ENCODE measurements at regions not wholly inside any gene's neighbourhood (a gene's known extent, or its start where the extent isn't known, plus 50 kb on each side); places are given as distances from the start of the nearest gene placed in this dataset.
A peak's percentile ranks its signal among the peaks of the same experiment; 100 is the strongest.
"Not testable (repeated sequence)": the region's sequence is repeated elsewhere in the genome, so short reads cannot be mapped to it uniquely, and the experiment has no call there.

DNA sequence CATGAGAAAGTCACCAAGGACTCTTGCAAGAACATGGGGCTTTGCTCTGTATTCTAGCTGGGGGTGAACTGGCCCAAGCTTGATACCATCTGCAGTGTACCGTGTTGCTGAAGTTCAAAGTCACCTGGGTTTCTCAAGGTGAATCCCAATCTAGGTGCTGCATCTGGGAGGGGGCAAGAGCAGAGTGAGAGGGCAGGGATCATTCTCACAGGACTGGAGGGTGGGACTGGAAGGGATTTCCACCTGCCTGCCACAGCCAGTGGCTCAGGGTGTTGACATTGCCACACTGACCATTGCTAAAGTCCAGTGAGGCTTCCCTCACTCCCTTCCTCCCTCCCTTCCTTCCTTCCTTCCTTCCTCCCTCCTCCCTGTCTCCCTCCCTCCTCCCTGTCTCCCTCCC lies 98.7 kb downstream of the MYCN start:
- DNase-seq: no peak

DNA sequence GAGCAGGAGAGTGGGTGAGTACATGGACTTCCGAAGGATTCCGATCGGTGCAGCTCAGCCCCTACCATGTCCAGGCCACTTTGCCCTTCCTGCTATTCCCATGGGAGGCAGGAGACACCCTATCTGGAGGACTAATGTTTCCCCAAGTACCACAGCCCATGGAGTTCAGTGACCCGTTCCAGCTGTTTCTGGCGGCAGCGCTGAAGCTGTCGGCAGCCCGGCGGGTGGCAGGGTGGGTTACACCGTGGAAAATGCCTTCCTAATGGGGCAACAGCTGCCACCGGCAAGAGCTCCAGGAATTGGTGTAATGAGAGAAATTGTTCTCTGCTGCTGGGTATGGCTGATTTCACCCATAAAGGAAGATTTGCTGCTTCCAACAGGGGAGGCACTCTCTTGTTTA lies 98.3 kb downstream of the MYCN start:
- DNase-seq: no peak

DNA sequence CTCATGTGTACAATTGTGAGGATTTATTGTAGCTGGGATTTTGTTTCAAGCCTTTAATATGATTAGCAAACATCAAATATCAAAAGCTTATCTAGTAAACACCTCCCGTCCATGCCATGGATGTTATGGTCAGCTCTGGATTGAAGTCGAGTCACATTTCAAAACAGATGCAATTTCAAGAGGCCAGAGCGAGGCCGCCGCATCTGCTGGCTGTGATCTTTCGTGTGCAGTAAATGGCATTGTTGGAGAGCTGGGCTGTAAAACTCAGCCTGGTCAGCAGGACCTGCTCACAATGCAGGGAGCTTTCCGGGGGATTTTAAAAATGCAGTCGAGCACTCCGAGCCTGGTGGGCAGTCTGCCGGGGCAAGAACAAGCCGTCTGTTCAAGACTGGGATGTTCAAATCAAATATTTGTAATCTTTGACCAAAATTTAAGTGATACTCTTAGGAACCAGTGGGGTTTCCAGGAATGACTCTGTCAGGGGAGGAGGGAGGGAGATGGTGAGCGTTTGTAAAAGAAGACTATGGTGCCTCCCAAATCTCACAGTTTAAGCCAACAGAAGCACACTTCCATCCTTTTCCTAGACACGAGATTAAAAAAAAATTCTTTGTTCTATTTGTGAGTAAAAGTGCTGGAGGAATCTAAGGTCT lies 97.6 kb downstream of the MYCN start:
- no peak for DNase-seq

DNA sequence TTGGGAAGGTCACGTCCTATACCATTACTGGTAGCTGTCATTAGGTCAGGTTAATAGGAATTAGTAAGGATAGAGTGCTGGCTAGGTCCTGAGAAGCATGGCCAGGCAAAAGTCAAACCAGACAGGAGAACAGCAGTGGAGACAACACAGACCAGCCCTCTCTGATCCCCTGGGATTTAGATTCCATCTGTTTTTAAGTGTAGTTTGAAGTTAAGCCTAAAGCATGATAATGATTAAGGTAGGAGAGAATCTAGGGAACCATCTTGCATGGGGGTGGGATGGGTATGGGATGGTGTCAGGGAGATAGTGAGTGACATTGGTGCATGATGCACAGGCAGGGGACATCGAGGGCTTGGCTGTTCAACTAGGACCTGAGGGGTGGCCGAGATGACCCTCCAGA lies 96.6 kb downstream of the MYCN start:
- DNase-seq: no peak

DNA sequence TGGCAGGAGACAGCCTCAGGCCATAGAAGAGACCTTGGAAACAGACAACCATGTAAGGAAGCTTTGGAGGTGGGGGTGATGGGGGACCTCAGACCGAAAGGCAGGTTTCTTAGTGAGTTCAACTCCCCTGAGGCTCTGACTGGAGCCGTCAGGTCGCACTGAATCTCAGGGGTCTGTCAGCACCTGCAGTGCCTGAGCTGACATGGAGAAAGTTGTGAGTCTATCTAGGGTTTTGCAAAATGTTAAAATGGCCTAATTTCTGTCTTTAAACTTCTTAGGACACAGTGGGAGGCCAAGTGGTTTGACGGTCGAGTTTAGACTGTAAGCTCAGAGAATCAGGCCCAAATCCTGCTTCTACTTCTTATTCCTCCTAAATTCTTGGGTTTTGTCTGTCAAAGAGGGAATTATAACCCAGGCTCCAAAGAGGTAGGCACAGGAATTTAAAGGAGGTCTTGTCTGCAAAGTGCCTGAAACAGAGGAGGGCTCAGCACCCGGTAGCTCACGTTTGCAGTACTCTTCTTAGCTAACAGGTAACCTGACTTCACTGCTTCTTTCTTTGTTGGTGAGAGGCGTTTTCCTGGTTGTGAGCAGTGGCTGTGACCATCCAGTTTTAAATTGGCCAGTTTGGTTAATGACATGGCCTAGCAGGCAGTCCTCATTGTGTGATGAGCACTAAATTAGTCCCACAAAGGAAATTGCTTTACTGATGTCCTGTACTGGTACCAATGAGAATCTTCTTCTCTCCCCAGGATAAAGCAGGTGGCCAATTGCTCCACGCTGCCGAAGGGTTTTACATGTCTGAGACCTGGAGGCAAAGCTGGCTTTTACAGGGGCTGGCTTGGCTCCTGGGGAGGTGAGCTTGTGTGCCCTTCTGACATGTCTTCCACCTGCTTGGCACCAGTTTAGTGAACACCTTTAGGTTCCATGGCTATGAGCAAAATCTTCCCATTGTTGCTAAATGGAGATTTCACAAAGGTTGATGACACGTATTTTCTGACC lies 95.7 kb downstream of the MYCN start:
- DNase-seq: no peak

DNA sequence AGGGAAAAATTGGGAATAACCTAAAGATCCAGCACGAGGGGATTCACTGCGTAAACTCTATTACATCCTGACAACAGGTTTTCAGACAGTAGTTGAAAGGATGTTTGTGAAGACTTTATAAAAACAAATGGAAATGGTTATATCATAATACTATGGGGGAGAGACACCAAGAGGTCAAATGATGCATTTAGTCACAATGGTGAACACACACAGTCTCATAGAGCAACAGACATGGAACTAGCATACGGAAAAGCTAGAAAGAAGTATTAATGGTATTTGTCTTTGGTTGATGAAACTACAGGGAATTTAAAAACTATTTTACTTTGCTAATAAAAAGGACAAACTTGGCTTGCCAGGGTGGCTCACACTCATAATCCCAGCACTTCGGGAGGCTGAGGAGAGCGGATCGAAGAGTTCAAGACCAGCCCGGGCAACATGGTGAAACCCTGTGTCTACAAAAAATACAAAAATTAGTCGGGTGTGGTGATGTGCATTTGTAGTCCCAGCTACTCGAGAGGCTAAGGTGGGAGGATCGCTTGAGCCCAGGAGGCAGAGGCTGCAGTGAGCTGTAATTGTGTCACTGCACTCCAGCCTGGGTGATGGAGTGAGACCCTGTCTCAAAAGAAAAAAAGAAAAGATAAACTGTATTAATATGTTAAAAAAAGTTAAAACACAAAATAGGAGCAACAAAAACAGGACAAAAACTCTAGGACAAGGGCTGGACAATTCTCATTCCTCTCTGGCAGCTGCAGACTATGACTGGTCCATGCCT lies 94.8 kb downstream of the MYCN start:
- DNase-seq: no peak

DNA sequence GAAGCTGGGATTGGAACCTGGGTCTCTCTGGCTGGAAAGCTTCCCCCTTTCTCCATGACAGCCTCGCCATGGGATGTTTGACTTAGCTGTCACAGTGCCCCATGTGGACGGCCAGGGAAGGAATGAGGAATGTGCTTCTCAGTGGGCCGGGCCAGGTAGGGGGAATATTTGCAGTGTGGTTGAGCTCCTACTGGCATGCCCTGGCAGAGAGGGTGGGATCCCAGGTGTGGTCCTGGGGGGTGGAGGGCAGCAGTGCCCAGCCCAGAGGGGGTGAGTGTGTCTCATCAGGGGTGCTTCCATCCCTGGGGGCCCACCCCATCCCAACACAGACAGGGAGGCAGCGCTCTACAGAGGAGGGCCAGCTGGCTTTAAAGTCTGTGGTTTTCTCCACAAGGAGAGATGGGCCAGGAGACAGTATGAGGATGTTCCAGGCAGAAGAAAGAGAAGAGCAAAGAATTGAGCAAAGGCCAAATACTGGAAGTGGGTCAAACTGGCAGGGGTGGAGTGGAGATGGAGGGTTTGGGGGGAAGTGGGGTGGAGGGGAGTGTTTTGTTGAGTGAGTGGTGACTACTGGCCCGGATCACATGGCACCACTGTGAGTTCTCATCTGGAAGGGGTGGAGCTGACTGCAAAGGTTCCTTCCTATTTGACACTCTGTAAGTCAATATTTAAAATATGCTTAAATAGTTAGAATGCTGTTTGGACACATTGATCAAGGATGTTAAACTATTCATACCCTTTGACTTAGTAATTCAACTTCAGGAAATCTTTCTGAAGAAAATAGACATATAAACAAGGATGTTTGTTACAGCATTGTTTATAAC lies 94.0 kb downstream of the MYCN start:
- DNase-seq: peak; percentile 35

DNA sequence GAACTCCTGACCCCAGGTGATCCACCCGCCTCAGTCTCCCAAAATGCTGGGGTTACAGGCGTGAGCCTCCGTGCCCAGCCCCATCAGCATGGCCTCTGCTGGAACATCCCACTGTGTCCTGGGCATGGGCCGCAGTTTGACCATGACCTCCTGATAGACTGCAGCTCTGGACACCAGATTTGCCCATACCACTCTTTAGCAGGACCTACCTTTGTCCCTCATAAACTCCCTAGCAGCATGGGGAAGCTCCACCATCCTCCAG lies 92.6 kb downstream of the MYCN start:
- no peak for DNase-seq

DNA sequence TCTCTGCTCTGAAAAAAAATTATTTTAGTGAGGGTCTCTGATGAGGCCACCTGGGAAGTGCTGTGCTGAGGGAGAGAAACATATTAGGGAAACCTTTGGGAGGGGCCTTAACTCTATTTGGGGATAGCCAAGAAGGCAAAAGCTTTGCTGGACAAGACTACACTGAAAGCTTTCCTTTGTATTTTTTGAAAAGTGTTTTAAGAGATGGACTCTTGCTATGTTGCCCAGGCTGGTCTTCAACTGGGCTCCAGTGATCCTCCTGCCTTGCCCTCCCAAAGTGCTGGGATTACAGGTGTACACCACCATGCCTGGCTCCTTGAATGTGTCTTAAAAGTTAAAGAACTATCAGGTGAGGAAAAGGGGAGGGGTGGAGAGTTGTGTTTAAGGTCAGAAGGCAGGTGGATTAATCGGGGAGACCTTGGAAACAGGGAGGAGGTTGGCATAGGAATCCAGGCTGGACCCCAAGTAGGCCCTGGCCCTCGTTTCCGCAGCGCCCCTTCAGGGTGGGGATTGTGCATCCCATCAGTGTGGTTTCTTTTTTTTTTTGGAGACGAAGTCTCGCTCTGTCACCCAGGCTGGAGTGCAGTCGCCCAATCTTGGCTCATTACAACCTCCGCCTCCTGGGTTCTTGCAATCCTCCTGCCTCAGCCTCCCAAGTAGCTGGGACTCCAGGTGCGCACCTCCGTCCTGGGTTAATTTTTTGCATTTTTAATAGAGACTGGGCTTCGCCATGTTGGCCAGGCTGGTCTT lies 92.1 kb downstream of the MYCN start:
- no peak for DNase-seq

DNA sequence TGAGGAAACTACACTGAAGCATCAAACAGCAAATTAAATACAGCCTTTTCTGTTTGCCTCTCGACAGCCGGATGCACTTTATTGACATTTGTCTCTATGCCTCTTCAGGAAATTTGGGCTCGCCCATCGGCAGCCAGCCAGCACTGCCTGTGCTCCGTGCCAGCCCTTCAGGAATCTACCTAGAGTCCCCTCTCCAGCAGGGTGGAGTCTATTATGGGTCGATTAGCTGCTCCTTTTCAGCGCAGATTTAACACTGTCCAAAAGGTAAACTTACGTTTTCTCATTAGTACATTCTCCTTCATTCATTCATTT lies 91.5 kb downstream of the MYCN start:
- DNase-seq: no peak

DNA sequence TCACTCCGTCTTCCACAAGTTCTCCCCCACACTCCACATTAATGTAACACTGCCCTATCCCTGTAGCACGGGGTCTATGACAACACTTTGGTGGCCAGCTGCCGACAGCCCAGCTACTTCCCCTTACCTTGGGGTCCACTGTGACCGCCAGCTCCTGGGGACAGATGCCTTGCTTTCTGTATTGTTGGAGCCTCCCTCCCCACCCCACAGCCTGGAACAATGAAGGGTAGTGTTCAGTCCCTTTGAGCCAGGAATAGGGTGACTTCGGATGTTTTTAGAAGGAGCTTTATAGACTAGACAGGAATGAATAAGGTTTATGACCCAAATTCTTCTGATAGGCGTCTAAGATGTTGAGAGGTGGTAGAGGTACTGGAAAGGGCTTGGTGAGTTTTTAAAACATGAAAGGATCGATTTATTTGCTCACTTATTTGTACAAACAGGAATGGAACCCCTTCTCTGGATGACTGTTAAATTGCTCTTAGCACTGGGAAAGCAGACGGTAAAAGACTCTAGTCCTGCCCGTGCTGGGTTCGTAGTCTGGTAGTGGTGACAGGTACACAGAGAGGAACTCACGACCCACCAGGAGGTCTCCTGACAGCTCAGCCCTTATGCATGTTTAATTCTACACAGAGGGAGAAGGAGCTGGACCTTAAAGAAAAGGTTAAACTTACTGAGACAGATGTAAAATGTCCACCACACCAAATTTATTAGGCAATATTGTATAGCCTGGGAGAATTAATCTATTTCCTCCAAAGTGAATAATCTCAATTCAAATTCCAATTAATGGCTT lies 90.9 kb downstream of the MYCN start:
- no peak for DNase-seq

DNA sequence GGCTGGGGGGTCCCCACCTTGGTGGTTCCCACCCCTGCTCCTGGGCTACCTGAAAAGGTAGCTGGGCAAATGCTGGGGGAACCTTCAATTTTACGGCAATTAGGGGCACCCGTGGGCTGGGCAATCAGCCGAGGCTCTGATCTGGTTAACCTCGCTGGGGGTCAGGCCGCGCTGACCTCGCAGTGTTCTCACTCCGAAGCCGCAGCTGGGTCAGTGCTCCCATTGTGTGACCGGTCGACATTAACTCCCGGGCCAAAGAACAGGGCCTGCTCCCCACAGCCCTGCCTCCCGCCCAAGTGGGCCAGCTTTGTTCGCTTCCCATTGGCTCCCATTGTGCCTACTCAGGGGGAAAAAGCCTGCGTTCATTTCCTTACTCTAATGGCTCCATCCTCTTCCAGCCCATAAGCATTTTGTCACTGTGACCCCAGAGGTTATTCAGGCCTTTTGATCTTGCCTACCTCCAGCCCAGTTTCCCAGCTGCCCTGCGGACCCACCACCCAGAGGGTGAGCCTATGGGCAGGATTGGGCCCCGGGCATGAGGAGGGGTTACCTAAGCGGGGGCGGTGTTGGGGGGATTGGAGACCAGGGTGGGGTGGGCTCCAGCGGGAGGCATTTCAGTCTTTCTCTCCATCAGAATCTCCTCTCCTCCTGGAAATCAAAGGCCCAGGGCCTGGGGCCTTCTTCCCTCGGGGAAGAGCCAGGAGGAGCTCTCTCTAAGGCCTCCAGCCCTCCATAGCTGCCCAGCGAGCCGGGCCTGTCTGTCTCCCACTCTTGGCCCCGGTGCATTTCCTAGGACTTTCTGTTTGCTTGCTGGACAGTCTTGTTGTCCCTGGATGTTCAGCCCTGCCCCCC lies 90.1 kb downstream of the MYCN start:
- DNase-seq: no peak

DNA sequence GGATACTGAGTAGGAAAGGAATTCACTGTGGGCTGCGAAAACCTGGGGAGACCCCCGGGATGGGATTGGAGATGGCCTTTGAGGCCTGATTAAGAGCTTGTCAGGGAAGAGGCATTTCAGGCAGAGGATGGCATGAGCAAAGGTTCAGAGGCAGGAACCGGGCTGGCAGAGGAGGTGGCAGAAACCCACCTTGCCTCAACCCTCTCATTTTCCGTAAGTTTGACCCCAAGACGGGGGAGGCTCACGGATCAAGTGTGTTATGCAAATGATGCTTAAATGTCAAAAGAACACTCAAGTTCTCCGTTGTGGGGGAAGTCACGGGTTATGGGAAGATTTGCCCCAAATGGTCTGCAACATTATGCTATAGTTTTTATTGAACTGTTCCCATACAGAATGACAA lies 88.3 kb downstream of the MYCN start:
- DNase-seq: no peak

DNA sequence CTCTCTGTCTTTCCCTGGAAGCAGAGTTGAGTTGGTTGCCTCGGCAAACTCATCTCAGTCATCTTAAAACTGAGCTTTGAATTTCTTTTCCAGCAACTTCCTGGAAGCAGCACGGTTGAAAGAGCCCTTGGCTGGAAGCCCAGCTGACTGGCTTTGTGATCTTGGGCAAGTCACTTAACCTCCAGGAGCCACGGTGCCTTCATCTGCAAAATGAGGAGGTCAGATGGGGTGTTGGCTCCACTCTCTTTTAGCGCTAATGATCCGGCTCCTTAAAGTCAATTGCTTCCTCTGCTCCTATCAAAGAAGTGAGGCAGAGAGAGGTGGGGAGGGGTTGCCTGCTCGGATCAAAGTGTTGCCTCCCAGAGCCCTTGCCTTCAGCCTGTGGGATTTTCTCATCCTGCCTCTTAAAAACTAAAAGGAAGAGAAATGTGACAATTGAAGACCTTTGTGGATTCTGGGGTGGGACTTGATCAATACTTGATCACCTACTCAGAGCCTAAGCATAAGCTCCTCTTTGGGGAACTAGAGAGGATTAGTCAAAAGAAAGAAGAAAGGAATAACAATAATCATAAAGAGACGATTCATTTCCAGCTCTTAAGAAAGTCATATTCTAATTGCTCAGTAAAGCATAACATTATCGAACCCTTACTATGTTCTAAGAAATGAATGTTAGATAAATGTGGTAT lies 86.6 kb downstream of the MYCN start:
- no peak for DNase-seq

DNA sequence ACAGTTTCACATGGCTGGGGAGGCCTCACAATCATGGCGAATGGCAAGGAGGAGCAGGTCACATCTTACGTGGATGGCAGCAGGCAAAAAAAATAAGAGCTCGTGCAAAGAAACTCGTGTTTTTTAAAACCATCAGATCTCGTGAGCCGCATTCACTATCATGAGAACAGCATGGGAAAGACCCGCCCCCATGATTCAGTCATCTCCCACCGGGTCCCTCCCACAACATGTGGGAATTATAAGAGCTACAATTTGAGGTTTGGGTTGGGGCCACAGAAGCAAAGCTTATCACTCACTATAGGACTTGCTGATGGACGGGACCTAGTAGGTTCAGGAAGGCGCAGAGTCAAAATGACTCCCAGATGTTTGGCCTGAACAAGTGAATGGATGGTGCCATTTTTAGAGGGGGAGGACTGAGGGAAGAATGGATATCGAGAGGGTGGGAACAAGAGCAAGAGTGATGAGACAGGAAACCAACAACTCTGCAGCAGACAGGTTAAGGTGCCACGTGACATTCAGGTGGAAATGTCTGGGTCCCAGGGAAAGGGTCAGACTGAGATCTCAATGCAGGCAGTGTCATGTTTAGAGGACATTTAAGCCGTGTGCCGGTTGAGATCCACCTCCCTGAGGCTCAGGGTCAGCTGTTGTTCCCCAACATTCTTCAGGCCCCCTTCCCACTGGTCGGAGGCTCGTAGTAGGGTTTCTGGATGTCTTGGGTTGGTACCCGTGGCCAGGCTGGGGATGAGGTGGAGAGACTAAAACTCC lies 85.7 kb downstream of the MYCN start:
- DNase-seq: no peak

DNA sequence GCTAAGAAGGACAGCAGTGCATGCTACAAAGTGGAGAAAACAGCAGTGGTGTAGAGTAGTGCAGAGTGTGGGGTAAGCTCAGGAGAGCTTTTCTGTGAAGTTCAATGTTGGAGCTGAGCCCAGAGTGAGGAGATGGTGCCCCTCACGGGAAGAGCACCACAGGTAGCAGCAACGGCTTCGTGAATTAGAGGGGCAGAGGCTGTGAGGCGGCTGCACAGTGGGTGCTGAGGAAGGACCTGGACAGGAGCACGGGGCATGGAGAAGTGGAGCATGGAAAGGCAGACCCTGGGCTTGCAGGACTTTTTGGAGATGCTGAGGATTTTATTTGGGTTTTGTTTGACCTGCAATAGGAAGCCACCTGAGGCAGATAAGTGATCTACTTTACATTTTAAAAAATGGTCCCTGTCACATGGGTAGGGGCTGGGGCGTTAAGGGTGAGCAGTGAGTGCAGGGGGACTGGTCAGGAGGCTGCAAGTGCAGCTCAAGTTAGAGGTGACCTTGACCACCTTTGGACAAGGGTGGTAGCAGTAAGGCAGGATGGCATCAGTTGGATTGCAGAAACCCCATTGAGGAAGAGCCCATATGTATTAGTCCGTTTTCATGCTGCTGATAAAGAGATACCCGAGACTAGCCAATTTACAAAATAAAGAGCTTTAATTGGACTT lies 85.0 kb downstream of the MYCN start:
- no peak for DNase-seq

DNA sequence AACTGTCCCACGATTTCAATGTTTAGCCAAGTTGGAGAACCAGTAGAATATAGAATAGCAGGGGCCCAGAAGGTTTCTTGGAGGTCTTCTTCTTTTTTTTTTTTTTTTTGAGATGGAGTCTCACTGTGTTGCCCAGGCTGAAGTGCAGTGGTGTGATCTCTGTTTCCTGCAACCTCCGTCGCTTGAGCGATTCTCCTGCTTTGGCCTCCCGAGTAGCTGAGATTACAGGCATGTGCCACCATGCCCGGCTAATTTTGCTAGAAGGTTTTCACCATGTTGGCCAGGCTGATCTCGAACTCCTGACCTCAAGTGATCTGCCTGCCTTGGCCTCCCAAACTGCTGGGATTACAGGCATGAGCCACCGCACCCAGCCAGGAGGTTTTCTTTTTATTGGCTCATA lies 84.3 kb downstream of the MYCN start:
- DNase-seq: not testable (repeated sequence)

DNA sequence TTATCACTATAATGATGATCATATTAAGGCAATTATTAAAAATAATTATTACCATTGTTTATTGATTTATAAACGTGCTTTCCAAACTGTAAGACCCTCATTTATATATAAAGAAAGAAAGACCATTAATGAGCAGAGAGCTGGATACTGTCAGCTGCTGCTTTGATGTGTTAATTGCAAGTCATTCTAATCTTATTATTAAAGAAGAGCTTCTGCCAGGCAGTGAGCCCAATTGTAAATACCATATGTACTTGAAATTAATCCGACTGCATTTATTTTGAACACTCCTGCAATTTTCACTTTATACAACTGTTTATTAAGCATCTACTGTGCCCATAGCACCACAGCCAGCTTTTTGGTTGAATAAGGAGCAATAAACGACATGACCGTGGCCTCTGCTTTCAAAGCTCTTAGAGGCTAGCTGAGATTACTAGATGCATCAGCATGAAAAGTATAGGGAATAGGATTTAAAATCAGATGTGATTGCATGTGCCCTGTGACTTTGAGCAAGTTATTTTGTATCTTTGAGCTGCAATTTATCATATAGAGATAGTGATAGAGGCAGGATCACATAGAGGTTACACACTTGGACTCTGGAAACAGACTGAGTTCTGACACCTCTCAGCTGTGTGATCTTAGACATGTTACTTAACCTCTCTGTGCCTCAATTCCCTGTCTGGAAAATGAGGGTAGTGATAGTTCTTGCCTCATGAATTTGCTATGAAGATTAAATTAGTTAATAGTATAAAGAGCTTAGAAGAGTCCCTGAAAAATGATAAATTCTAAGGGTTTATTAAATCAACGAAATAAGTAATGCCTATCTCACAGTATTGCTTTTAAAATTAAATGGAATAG lies 83.4 kb downstream of the MYCN start:
- DNase-seq: no peak
